GM12892 (cell line): ENCODE measurements at regions not wholly inside any gene's neighbourhood (a gene's known extent, or its start where the extent isn't known, plus 50 kb on each side); places are given as distances from the start of the nearest gene placed in this dataset.

ENCODE experiments used
- POLR2A ChIP-seq: IDR thresholded peaks from 2 replicates; pipeline ENCODE4 v1.6.1; 2011; ENCODE audit warnings: low read depth, low read length, control low read depth
- POLR2AphosphoS5 ChIP-seq: IDR thresholded peaks from 2 replicates; pipeline ENCODE4 v1.6.1; 2011; ENCODE audit warnings: low read depth, low read length, control low read depth
- TAF1 ChIP-seq: IDR thresholded peaks from 2 replicates; pipeline ENCODE4 v1.6.1; 2011; ENCODE audit warnings: low read depth, mild to moderate bottlenecking, control low read depth, low read length, borderline replicate concordance

GRCh38 chr2:129369437-129369836, 610.0 kb upstream of the RAB6C start:
- TF ChIP-seq POLR2A (no peak), POLR2AphosphoS5 (no peak), TAF1 (no peak)
